Muscle of leg (tissue), 3 donors: ENCODE measurements at regions not wholly inside any gene's neighbourhood (a gene's known extent, or its start where the extent isn't known, plus 50 kb on each side); places are given as distances from the start of the nearest gene placed in this dataset.

Experiments used
- DNase-seq: peaks from one replicate; pipeline ENCODE4 v3.0.0; 2013
- H3K27ac ChIP-seq: one replicate; pipeline ENCODE4 v1.5.1; 2013; ENCODE audit warnings: mild to moderate bottlenecking, low read length, control low read depth
- H3K27me3 ChIP-seq: one replicate; pipeline ENCODE4 v1.6.1; 2013; ENCODE audit warnings: low read length; ENCODE audit not compliant: control insufficient read depth, insufficient read depth
- H3K36me3 ChIP-seq: one replicate; pipeline ENCODE4 v1.6.1; 2013; ENCODE audit warnings: low read length; ENCODE audit not compliant: control insufficient read depth, insufficient read depth
- H3K4me1 ChIP-seq: one replicate; pipeline ENCODE4 v1.6.1; 2013; ENCODE audit warnings: low read length; ENCODE audit not compliant: control insufficient read depth, insufficient read depth
- H3K4me3 ChIP-seq: one replicate; pipeline ENCODE4 v1.5.1; 2013; ENCODE audit warnings: low read length, control low read depth
- H3K9me3 ChIP-seq: replicated peaks from 2 replicates; pipeline ENCODE4 v1.6.1; 2013; ENCODE audit warnings: low read depth, low read length; ENCODE audit not compliant: control insufficient read depth
- WGBS: methylation state at CpG from one replicate; pipeline ENCODE4 v1.1.5; 2013; ENCODE audit warnings: missing lambda C conversion rate; ENCODE audit not compliant: insufficient coverage; 5-methylcytosine and 5-hydroxymethylcytosine counted together

GRCh38 chr3:10758304-10759037, 57.6 kb upstream of the SLC6A11 start:
- H3K4me1 ChIP-seq, result no peaks in the 10 kb centered on the region
- H3K9me3 ChIP-seq, result no peaks in the 10 kb centered on the region
- H3K4me3 ChIP-seq, result no peak overlapping the region
- no peak overlapping the region for H3K27ac ChIP-seq
- 28% methylated on average over 14 of the region's 14 CpGs for WGBS
- H3K36me3 ChIP-seq, result no peaks in the 10 kb centered on the region
- DNase-seq, result peak; percentile 56
- peaks cover 8% of the 10 kb centered on the region for H3K27me3 ChIP-seq

DNA sequence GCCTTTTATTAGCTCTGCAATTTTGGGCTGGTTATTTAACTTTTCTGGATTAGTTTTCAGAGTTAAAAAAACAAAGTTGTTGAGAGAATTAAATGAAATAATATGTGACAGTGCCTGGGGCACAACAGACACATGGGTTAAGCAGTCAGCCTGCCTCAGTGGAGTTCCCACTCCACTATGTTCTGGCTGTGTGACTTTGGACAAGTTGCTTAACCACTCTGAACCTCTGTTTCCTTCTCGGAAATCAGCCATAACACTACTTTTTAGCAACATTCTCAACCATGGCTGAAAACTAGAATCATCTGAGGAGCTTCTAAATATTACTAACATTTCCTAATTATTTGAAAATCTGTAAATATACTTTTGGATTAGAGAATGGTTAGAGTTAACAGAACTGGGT, 56.5 kb upstream of the SLC6A11 start:
- Histone ChIP-seq H3K36me3 (no peaks in the 10 kb centered on the region), H3K27me3 (peaks cover 9% of the 10 kb centered on the region), H3K27ac (no peak overlapping the region), H3K9me3 (no peaks in the 10 kb centered on the region), H3K4me1 (no peaks in the 10 kb centered on the region), H3K4me3 (no peak overlapping the region)
- WGBS, result no CpG with 5 or more reads among the region's 1 CpG
- no peak for DNase-seq

DNA sequence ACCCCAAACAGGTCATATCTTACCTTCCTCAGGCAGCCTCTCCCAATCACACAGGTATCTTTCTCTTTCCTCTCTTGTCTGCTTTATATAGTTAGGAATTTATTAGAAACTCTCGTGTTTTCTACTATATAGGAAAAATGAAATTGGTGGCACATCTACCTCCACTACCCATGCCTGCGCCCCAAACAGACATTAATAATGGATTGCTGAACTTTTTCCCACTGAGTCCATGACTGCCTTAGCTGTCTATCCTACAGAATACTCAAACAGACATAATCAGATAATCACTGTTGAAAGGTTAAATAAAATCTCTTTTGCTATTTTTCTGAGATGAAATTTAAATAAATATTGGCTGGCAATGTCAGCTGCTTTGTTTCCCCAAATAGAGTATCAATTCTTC, 55.8 kb upstream of the SLC6A11 start:
- Histone ChIP-seq H3K27me3 (peaks cover 9% of the 10 kb centered on the region), H3K4me1 (no peaks in the 10 kb centered on the region), H3K9me3 (no peaks in the 10 kb centered on the region), H3K36me3 (no peaks in the 10 kb centered on the region), H3K4me3 (no peak overlapping the region), H3K27ac (no peak overlapping the region)
- DNase-seq, result no peak
- WGBS, result no CpG with 5 or more reads among the region's 2 CpGs

GRCh38 chr3:10761583-10761982, 54.4 kb upstream of the SLC6A11 start:
- WGBS, result 40% methylated on average over 8 of the region's 8 CpGs
- Histone ChIP-seq H3K4me1 (no peaks in the 10 kb centered on the region), H3K9me3 (no peaks in the 10 kb centered on the region), H3K27ac (no peak overlapping the region), H3K27me3 (peaks cover 9% of the 10 kb centered on the region), H3K36me3 (no peaks in the 10 kb centered on the region), H3K4me3 (no peak overlapping the region)
- no peak for DNase-seq

DNA sequence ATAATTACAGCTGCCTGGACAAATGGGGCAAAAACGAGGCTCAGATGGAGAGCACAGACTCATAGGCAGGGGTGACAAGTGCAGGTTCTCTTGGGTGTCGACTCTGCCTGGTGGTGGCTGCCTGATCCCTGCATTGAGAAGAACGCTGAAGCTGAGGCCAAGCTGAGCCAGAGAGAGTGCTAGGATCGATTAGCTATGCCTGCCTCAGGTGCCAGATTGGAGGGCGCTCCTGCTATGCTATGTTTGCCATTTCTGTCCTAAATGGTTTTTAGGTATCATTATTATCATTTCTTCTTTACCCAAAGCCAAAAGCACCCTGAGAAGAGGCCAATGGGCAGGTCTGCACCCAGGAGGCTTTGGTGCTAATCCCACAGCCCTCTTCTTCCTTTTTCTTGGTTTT, 53.9 kb upstream of the SLC6A11 start:
- Histone ChIP-seq H3K4me1 (no peaks in the 10 kb centered on the region), H3K27me3 (peaks cover 9% of the 10 kb centered on the region), H3K27ac (no peak overlapping the region), H3K9me3 (no peaks in the 10 kb centered on the region), H3K4me3 (no peak overlapping the region), H3K36me3 (no peaks in the 10 kb centered on the region)
- no peak for DNase-seq
- 30% methylated on average over 3 of the region's 5 CpGs for WGBS

DNA sequence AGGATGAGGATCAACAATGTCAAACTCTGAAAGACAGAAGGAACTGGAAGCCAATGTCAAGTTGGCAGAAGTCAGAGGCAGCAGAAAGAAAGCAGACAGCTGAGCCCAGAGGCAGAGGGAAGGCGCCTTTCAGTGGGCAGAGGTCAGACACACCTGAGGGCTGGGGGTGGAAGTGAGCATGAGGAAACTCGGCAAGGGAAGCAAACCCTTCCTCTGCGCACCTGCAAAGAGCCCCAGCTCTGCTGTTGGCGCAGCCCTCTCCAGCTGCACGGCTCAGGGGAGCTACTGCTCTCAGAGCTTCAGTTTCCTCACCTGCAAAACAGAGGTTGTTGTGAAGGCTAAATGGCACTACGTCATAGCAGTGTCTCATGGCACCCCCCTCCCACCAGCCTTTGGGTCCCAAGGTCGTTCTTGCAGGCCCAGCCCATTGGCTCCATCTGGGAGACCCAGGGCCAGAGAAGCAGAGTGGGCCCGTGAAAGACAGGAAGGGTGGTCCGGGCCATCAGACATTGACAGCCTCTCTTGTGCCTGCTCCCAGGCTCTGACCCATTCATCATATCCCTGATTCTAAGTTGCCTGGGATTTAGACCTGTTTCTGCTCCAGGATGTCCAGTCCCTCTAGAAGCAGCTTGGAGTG, 53.3 kb upstream of the SLC6A11 start:
- 61% methylated on average over 8 of the region's 9 CpGs for WGBS
- H3K27ac ChIP-seq, result no peak overlapping the region
- no peaks in the 10 kb centered on the region for H3K4me1 ChIP-seq
- H3K36me3 ChIP-seq, result no peaks in the 10 kb centered on the region
- H3K9me3 ChIP-seq, result no peaks in the 10 kb centered on the region
- no peak overlapping the region for H3K4me3 ChIP-seq
- DNase-seq, result no peak
- peaks cover 9% of the 10 kb centered on the region for H3K27me3 ChIP-seq

- peaks cover 9% of the 10 kb centered on the region for H3K27me3 ChIP-seq
- H3K27ac ChIP-seq, result no peak overlapping the region
- no peaks in the 10 kb centered on the region for H3K36me3 ChIP-seq
- WGBS, result 84% methylated on average over 9 of the region's 9 CpGs
- H3K4me1 ChIP-seq, result no peaks in the 10 kb centered on the region
- H3K4me3 ChIP-seq, result no peak overlapping the region
- H3K9me3 ChIP-seq, result no peaks in the 10 kb centered on the region
- DNase-seq, result no peak
Observed at GRCh38 chr3:10763248-10763620, 52.8 kb upstream of the SLC6A11 start.

GRCh38 chr3:10763817-10764258, 52.2 kb upstream of the SLC6A11 start:
- no peaks in the 10 kb centered on the region for H3K9me3 ChIP-seq
- DNase-seq, result no peak
- no peaks in the 10 kb centered on the region for H3K36me3 ChIP-seq
- H3K27ac ChIP-seq, result no peak overlapping the region
- H3K27me3 ChIP-seq, result peaks cover 9% of the 10 kb centered on the region
- H3K4me3 ChIP-seq, result no peak overlapping the region
- WGBS, result 72% methylated on average over 7 of the region's 10 CpGs
- H3K4me1 ChIP-seq, result no peaks in the 10 kb centered on the region

GRCh38 chr3:10764259-10765051, 51.6 kb upstream of the SLC6A11 start:
- no peak overlapping the region for H3K27ac ChIP-seq
- DNase-seq, result no peak
- peaks cover 9% of the 10 kb centered on the region for H3K27me3 ChIP-seq
- 44% methylated on average over 32 of the region's 32 CpGs for WGBS
- H3K36me3 ChIP-seq, result no peaks in the 10 kb centered on the region
- H3K9me3 ChIP-seq, result no peaks in the 10 kb centered on the region
- no peaks in the 10 kb centered on the region for H3K4me1 ChIP-seq
- no peak overlapping the region for H3K4me3 ChIP-seq

GRCh38 chr3:10766049-10766705, 49.9 kb upstream of the SLC6A11 start:
- Histone ChIP-seq H3K36me3 (no peaks in the 10 kb centered on the region), H3K27me3 (peaks cover 8% of the 10 kb centered on the region), H3K4me3 (no peak overlapping the region), H3K4me1 (no peaks in the 10 kb centered on the region), H3K9me3 (no peaks in the 10 kb centered on the region), H3K27ac (no peak overlapping the region)
- WGBS, result 35% methylated on average over 2 of the region's 4 CpGs
- DNase-seq, result no peak
